RPMI7951 (cell line): ENCODE measurements at regions not wholly inside any gene's neighbourhood (a gene's known extent, or its start where the extent isn't known, plus 50 kb on each side); places are given as distances from the start of the nearest gene placed in this dataset.
A peak's percentile ranks its signal among the peaks of the same experiment; 100 is the strongest.

Source experiments
- DNase-seq: peaks from one replicate; pipeline ENCODE4 v3.0.0-alpha.2; 2012; ENCODE audit warnings: low read depth

GRCh38 chr1:184272175-184272866, 114.5 kb upstream of the C1orf21 start:
- DNase-seq: no peak

DNA sequence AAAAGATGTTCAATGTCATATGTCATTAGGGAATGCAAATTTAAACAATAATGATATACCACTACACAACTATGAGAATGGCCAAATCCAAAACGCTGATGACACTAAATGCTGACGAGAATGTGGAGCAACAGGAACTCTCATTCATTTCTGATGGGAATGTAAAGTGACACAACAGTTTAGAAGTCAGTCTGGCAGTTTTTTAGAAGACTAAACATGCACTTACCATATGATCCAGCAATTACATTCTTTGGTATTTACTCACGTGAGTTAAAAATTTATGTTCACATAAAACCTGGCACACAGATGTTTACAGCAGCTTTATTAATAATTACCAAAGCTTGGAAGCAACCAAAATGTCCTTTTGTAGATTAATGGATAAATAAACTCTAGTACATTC, 110.4 kb upstream of the C1orf21 start:
- no peak for DNase-seq

DNA sequence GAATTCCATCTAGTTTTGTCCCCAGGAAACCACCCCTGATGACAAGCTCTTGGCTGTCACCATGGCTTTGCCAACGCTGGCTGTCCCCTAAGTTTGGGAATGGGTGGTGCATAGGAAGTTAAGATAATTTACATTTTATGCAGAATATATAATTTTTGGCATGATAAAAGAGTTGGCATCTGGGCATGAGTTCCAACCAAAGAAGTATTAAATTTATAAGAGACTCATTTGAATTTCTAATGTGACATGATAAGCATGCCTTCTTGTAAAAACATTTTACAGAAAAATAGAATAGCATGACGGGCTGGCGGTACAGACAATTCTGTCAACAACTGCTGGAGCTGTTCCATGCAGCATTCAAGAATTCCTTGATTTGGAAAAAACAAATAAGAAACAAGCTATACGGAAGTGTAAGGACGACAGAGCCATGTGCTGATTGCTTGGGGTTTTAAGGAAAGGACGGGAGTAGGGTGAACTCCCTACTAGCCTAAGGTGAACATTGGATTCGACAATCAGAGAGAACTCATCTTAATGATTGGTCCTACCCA, 106.8 kb upstream of the C1orf21 start:
- no peak for DNase-seq

DNA sequence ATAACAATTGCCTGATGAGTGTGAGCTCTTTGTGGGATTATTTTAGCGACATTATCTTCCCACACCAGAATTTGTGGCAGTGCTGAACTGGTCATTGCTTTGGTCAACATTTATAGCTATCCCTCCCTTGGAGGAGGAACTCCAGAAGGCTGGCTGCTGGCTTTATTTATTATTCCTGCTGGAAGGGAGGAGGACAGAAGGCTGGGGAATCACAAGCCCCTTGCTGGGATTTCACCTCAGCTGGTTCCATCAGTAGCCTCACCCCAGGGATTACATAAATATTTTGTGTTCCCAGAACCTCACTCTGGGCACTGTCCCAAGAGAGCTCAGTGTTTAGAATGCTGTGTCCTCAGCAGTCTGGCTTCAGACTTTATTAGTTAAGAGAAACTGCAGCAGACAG, 102.8 kb upstream of the C1orf21 start:
- DNase-seq: no peak

GRCh38 chr1:184284900-184285299, 101.9 kb upstream of the C1orf21 start:
- DNase-seq: no peak

- DNase-seq: no peak
Measured at GRCh38 chr1:184285401-184286087, 101.3 kb upstream of the C1orf21 start.

GRCh38 chr1:184287001-184287400, 99.8 kb upstream of the C1orf21 start:
- DNase-seq: no peak

DNA sequence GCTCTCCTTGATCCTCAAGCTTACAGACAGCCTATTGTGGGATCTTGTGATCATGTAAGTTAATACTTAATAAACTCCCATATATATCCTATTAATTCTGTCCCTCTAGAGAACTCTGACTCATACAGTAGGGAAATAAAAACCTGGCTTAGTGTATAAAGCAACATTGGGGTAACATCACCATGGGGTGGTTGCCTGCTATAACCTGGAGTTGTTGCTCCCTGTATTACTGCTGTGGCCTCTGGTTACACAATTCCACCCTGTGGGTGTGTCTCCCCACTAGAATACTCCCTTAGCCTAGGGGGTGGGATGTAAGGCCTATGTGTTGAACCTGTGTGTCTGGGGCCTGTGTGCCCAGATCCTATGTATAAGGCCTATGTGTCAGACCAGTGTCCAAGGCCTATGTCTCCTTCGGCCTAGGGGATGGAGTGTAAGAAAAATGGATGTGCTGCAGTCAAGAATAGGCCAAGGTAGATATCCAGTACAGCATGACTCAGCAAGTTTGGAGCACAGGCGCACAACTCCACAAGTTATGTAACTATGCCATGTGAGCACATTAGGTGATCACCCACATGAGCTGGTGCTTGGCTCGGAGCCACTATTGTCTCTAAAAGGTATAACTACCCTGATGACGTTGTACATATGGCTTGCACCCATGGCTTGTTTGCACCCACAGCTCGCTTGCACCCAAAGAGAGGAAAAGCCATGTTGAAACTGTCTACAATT, 96.8 kb upstream of the C1orf21 start:
- DNase-seq: no peak

DNA sequence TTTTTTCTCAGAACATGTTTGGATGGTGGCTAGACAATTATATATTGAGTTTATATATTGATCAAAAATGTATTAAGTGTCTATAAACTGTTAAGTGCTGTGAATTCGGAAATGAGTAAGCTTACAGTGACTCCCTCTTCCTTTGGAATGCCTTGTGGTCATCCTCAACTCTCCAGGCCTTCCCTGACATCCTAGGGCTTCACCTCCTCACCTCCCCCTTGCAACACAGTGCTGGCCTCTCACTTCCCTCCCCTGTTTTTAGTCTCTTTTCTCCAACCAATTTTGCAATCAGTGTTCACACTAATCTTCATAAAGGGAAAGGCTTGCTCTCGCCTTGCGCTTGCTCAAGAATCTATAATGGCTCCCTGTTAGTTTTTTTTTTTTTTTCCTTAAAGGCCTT, 95.1 kb upstream of the C1orf21 start:
- DNase-seq: no peak

DNA sequence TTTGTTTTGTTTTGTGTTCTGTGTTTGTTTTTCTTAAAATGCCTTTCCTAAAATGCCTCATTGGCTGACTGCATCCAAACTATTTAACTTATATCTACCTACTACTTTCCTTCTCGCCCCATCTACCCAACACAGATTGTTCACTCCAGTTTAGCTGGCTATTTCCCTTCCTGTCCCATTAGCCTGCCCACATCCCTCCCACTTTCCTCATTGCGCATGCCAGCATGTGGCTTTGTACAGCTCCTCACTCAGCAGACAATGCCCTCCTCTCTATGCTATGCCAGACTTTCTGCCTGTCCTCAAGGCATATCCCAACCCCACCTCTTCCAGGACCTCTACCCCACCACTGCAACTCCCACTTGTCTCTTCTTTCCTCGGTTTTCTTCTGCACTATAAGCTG, 94.7 kb upstream of the C1orf21 start:
- DNase-seq: no peak

- no peak for DNase-seq
Measured at GRCh38 chr1:184294101-184294500, 92.7 kb upstream of the C1orf21 start.

- DNase-seq: peak; percentile 88
Measured at GRCh38 chr1:184296466-184297243, 90.2 kb upstream of the C1orf21 start.

DNA sequence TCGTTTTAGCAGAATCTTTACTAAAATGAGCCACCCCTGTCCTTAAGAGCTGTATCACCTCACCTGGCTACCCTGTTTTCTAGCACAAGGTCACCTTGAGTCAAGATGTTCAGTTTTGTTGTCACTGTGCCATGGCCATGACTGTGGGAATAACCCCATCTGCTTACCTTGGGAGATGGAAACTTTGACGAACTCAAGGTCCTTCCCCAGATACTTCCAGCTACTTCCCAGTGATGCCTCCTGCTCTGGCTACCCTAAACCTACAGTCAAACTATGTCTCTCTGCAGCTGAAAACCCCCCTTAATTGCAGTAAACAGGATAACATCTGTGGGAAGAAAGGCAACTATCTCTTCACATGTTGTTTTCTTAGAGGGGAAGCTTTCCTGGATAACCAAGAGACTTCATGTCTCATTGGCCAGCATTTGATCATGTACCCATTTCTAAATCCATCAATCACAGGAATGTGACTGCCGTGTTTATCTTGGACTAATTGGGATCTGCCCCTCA, 89.5 kb upstream of the C1orf21 start:
- DNase-seq: no peak

GRCh38 chr1:184298440-184299405, 88.1 kb upstream of the C1orf21 start:
- peak; percentile 42 for DNase-seq

- DNase-seq: peak; percentile 73
Measured at GRCh38 chr1:184299406-184299790, 87.4 kb upstream of the C1orf21 start.

- no peak for DNase-seq
Measured at GRCh38 chr1:184299796-184300195, 87.0 kb upstream of the C1orf21 start.

- no peak for DNase-seq
Measured at GRCh38 chr1:184300446-184300845, 86.4 kb upstream of the C1orf21 start.

GRCh38 chr1:184301227-184301626, 85.6 kb upstream of the C1orf21 start:
- no peak for DNase-seq

DNA sequence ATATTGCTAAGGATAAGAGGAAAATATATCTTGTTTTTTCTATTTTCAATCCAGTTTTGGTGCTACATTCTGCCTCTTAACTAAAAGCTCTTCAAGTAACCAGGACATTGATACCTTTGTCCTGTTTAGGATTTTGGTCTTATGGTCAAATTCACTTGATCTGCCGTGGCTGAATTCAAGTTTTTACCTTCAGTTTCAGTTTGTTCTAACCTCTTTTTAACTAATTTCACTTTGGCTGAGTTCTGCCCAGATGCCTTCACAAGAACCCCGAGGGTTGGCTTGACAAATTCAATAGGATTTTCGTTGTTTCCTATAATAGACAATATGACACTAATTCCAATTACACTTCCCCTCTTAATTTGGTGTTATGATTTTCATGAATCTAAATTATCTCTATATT, 84.5 kb upstream of the C1orf21 start:
- no peak for DNase-seq

DNA sequence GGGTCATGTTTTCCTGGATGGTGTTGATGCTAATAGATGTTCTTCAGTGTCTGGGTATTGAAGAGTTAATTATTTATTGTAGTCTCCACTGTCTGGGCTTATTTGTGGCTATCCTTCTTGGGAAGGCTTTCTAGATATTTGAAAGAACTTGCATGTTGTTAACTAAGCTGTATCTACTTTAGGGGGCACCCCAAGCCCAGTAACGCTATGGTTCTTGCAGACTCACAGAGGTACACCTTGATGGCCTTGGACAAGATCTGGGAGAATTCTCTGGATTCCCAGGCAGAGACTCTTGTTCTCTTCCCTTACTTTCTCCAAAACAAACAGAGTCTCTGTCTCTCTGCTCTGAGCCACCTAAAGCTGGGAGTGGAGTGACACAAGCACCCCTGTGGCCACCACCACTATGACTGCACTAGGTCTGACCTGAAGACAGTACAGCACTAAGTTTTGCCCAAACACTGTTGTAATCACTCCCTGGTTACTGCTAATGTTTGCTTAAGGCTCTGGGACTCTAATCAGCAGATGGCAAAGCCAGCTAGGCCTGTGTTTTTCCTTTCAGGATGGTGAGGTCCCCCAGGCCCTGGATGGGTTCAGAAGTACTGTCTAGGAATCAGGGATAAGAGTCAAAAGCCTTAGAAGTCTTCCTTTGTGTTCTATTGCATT, 76.5 kb upstream of the C1orf21 start:
- no peak for DNase-seq
